GM12878 (cell line): ENCODE measurements at regions not wholly inside any gene's neighbourhood (a gene's known extent, or its start where the extent isn't known, plus 50 kb on each side); places are given as distances from the start of the nearest gene placed in this dataset.

Experiments used
- ATAC-seq: fragments of 200-7000 bp; cut with Tn5 transposase; 3 replicates; pipeline ENCODE4 v1.9.1; 2020; ENCODE audit warnings: mild to moderate bottlenecking, moderate library complexity
- BruUV-seq: library from RNA; stranded (reverse); fragments of 400-500 nt; replicated peaks from 2 replicates; lab custom pipeline; 2021; lab: Mats Ljungman, UMichigan
- CTCF ChIA-PET: fragments of 300-600 bp; sonication (Branson Sonifier 250); formaldehyde crosslinking; extraction: SDS; loops from one replicate; lab custom pipeline; 2021; ENCODE audit warnings: inconsistent platforms; lab: Yijun Ruan, JAX
- POLR2A ChIA-PET: fragments of 350-600 bp; formaldehyde crosslinking; extraction: SDS; loops from one replicate; lab custom pipeline; 2021; ENCODE audit warnings: inconsistent platforms; lab: Charles Lee
- RAD21 ChIA-PET: fragments of 300-600 bp; sonication (Branson Sonifier 250); formaldehyde crosslinking; loops from one replicate; lab custom pipeline; 2023; ENCODE audit warnings: antibody characterized with exemption; ENCODE audit not compliant: unreplicated experiment; lab: Charles Lee
- SMC1A ChIA-PET: fragments of 300-600 bp; sonication (Branson Sonifier 250); formaldehyde crosslinking; loops from one replicate; lab custom pipeline; 2023; ENCODE audit not compliant: unreplicated experiment, uncharacterized antibody; lab: Charles Lee
- DNase-seq: peaks from one replicate; pipeline ENCODE4 v3.0.0-alpha.2; 2011; ENCODE audit warnings: low read depth, low spot score
- FAIRE-seq: peaks from 3 replicates; lab custom pipeline; 2011; peaks lifted over from hg19 to GRCh38; lab: Jason Lieb, UNC
- H2AFZ ChIP-seq: 2 replicates; pipeline ENCODE4 v1.6.0; 2011; ENCODE audit warnings: low read depth, low read length, control low read depth; ENCODE audit not compliant: control insufficient read depth
- H3K27ac ChIP-seq: 2 replicates; pipeline ENCODE4 v1.5.1; 2011; ENCODE audit warnings: control low read depth; ENCODE audit not compliant: control insufficient read depth, insufficient read depth
- H3K27me3 ChIP-seq, 2 experiments: replicated peaks in 1 of 2; 2 replicates each; pipeline versions ENCODE4 v1.6.0 to v1.6.1; 2011; ENCODE audit warnings: low read length in 1 of 2; ENCODE audit not compliant: control insufficient read depth in 2 of 2, insufficient read depth in 2 of 2
- H3K36me3 ChIP-seq, 2 experiments: 2 replicates each; pipeline ENCODE4 v1.5.1; 2011; ENCODE audit warnings: low read length in 1 of 2; ENCODE audit not compliant: control insufficient read depth in 2 of 2, insufficient read depth in 2 of 2
- H3K4me1 ChIP-seq: 2 replicates; pipeline ENCODE4 v1.6.1; 2011; ENCODE audit warnings: mild to moderate bottlenecking, low read length, moderate library complexity, mixed read lengths; ENCODE audit not compliant: control insufficient read depth, insufficient read depth
- H3K4me2 ChIP-seq: 2 replicates; pipeline ENCODE4 v1.6.0; 2011; ENCODE audit warnings: control low read depth; ENCODE audit not compliant: control insufficient read depth, insufficient read depth
- H3K4me3 ChIP-seq: fragments of 200-600 bp; sonication (generic); 2 replicates; pipeline ENCODE4 v1.5.1; 2016
- H3K79me2 ChIP-seq: 2 replicates; pipeline ENCODE4 v1.6.0; 2011; ENCODE audit warnings: low read length; ENCODE audit not compliant: control insufficient read depth, insufficient read depth
- H3K9ac ChIP-seq: 2 replicates; pipeline ENCODE4 v1.8.0; 2011; ENCODE audit warnings: low read length, control low read depth, mixed read lengths; ENCODE audit not compliant: control insufficient read depth, insufficient read depth
- H3K9me3 ChIP-seq: replicated peaks from 3 replicates; pipeline ENCODE4 v1.5.1; 2011; ENCODE audit warnings: mild to moderate bottlenecking, low read length; ENCODE audit not compliant: control insufficient read depth, insufficient read depth
- H4K20me1 ChIP-seq: 2 replicates; pipeline ENCODE4 v1.6.0; 2011; ENCODE audit not compliant: control insufficient read depth, insufficient read depth
- BCL3 ChIP-seq: IDR thresholded peaks from 2 replicates; pipeline ENCODE4 v1.6.1; 2011; ENCODE audit warnings: borderline replicate concordance, low read depth, mild to moderate bottlenecking, moderate library complexity, low read length; ENCODE audit not compliant: insufficient read depth, poor library complexity, severe bottlenecking
- E2F4 ChIP-seq: IDR thresholded peaks from 2 replicates; pipeline ENCODE4 v1.6.1; 2012; ENCODE audit warnings: low read depth, low read length, improper control_type of control experiment
- EED ChIP-seq: sonication (generic); IDR thresholded peaks from 2 replicates; pipeline ENCODE4 v1.6.1; 2016; ENCODE audit warnings: antibody characterized with exemption, low read depth
- EZH2 ChIP-seq: IDR thresholded peaks from 2 replicates; pipeline ENCODE4 v1.6.1; 2012; ENCODE audit warnings: low read depth, mild to moderate bottlenecking, control low read depth, inconsistent platforms, low read length, borderline replicate concordance; ENCODE audit not compliant: control insufficient read depth
- MEF2B ChIP-seq: fragments of 450-650 bp; IDR thresholded peaks from 2 replicates; pipeline ENCODE4 v1.6.1; 2018; ENCODE audit warnings: mild to moderate bottlenecking, moderate library complexity; ENCODE audit not compliant: partially characterized antibody, poor library complexity, severe bottlenecking
- MTA3 ChIP-seq: IDR thresholded peaks from 2 replicates; pipeline ENCODE4 v1.6.1; 2012; ENCODE audit warnings: low read length, inconsistent platforms, borderline replicate concordance
- NKRF ChIP-seq: fragments of 450-650 bp; conservative IDR thresholded peaks from 2 replicates; pipeline ENCODE4 v1.6.1; 2017; ENCODE audit warnings: mild to moderate bottlenecking, moderate library complexity
- POU2F2 ChIP-seq: IDR thresholded peaks from 3 replicates; pipeline ENCODE4 v1.6.1; 2011; ENCODE audit warnings: low read depth, mild to moderate bottlenecking, low read length, borderline replicate concordance
- RFX5 ChIP-seq: IDR thresholded peaks from 2 replicates; pipeline ENCODE4 v1.6.1; 2011; ENCODE audit warnings: low read depth, low read length, improper control_type of control experiment
- SRF ChIP-seq, 2 experiments: IDR thresholded peaks; 2 replicates each; pipeline ENCODE4 v1.6.1; 2011; ENCODE audit warnings: low read depth in 2 of 2, low read length in 2 of 2, mild to moderate bottlenecking in 1 of 2, moderate library complexity in 1 of 2
- SUZ12 ChIP-seq: fragments of 200-600 bp; sonication (generic); IDR thresholded peaks from one replicate; pipeline ENCODE4 v1.6.1; 2018; ENCODE audit warnings: antibody characterized with exemption, mild to moderate bottlenecking; ENCODE audit not compliant: unreplicated experiment
- USF2 ChIP-seq: IDR thresholded peaks from 2 replicates; pipeline ENCODE4 v1.6.1; 2011; ENCODE audit warnings: low read depth, low read length, improper control_type of control experiment, borderline replicate concordance
- ZNF274 ChIP-seq: IDR thresholded peaks from one replicate; pipeline ENCODE4 v1.8.0; 2011; ENCODE audit not compliant: insufficient read length, insufficient read depth
- ZNF687 ChIP-seq: fragments of 450-650 bp; IDR thresholded peaks from 2 replicates; pipeline ENCODE4 v1.6.1; 2017; ENCODE audit warnings: mild to moderate bottlenecking, moderate library complexity
- WGBS: methylation state at CpG from one replicate; pipeline ENCODE4 v1.1.6; 2016; ENCODE audit warnings: low lambda C conversion rate; ENCODE audit not compliant: insufficient replicate concordance, insufficient coverage; ENCODE audit errors: missing lambda C conversion rate; 5-methylcytosine and 5-hydroxymethylcytosine counted together
- in situ Hi-C: fragments of 300-500 bp; cut with MboI; formaldehyde crosslinking; loops from 9 replicates; pipeline ENCODE4 v1.14.3; 2018; ENCODE audit warnings: mixed read lengths
- intact Hi-C: fragments of 100-400 bp; cut with micrococcal nuclease; formaldehyde crosslinking; loops from one replicate; pipeline ENCODE4 v1.14.2; 2022; ENCODE audit not compliant: unreplicated experiment

GRCh38 chr3:165130708-165131107 lies 52.4 kb upstream of the SI start:
- intact Hi-C loops (no loop called here), in situ Hi-C loops (no loop called here)
- DNase-seq (no peak), FAIRE-seq (no peak), ATAC-seq (no peak)
- Histone ChIP-seq H3K4me3 (no peak overlapping the region), H3K9me3 (no peaks in the 10 kb centered on the region), H3K27me3 (no peaks in the 10 kb centered on the region), H2AFZ (no peak overlapping the region), H3K27ac (no peak overlapping the region), H3K4me1 (no peaks in the 10 kb centered on the region), H3K4me2 (no peak overlapping the region), H3K9ac (no peak overlapping the region), H3K79me2 (no peaks in the 10 kb centered on the region), H4K20me1 (no peaks in the 10 kb centered on the region), H3K36me3 (no peaks in the 10 kb centered on the region)
- WGBS = 9% methylated on average over 2 of the region's 2 CpGs
- ChIA-PET RAD21 (no interaction called here), CTCF (no interaction called here), SMC1A (no interaction called here), POLR2A (no interaction called here)
- no TSS peak for BruUV-seq
- TF ChIP-seq EZH2 (no peak), ZNF687 (no peak), ZNF274 (no peak), NKRF (no peak), SUZ12 (no peak), EED (no peak), POU2F2 (no peak), RFX5 (no peak), E2F4 (no peak), BCL3 (no peak), SRF (IDR thresholded peaks at IDR 0.05; ENCODE audit: low read depth in 2 of 2, low read length in 2 of 2) (no peak), MEF2B (no peak), USF2 (no peak), MTA3 (no peak)
